Heart left ventricle (tissue), 13 donors: ENCODE measurements at regions not wholly inside any gene's neighbourhood (a gene's known extent, or its start where the extent isn't known, plus 50 kb on each side); places are given as distances from the start of the nearest gene placed in this dataset.

Source experiments
- CTCF ChIP-seq, 12 donors: fragments of 200-600 bp; sonication (generic) in 4 of 12; IDR thresholded peaks; one replicate each; pipeline versions ENCODE4 v1.5.0 to v1.8.0; 2018 to 2022; ENCODE audit warnings: antibody characterized with exemption in 12 of 12, mild to moderate bottlenecking in 5 of 12
- POLR2A ChIP-seq, 2 donors: fragments of 450-650 bp; IDR thresholded peaks; one replicate each; pipeline ENCODE4 v1.6.1; 2017; ENCODE audit warnings: antibody characterized with exemption in 2 of 2, mild to moderate bottlenecking in 2 of 2, moderate library complexity in 2 of 2
- donor health status: ischemic (EF 13 %, LVEDD 7.1; RV severe dilation, severe dysfunction).
- donor health status: DM: no; HTN: yes; CAD: no.
- donor health status: DM: no; HTN: no; CAD: no.
- donor health status: ischemic (EF 25% LVEDD 6.9; RV normal size, moderate dysfunction).
- donor health status: ischemic (EF 25% LVEDD 5.7; RV mildly dilated, moderate dysfunction).
- donor health status: ischemic (EF 35%, LVEDD 5.7; RV mildly dilated, moderate dysfunction).
- donor health status: nonischemic (EF 11% LVEDD 7.7; RV severe dilation, severe dysfunction).
- donor health status: DM: yes; HTN: yes; CAD: no.
- donor health status: PGD.
- donor health status: ischemic (EF 29% LVEDD 5.4; RV normal size, mild dysfunction).
- donor health status: nonischemic (EF 23%, LVEDD 6.1; RV moderate dilation, normal function).

- TF ChIP-seq POLR2A (IDR thresholded peaks at IDR 0.05) (no peak), CTCF (IDR thresholded peaks at IDR 0.05) (no peak)
Observed at GRCh38 chr3:179512378-179512777, 50.3 kb upstream of the ACTL6A start.
